ENCODE measurements at regions not wholly inside any gene's neighbourhood (a gene's known extent, or its start where the extent isn't known, plus 50 kb on each side); places are given as distances from the start of the nearest gene placed in this dataset.

DNA sequence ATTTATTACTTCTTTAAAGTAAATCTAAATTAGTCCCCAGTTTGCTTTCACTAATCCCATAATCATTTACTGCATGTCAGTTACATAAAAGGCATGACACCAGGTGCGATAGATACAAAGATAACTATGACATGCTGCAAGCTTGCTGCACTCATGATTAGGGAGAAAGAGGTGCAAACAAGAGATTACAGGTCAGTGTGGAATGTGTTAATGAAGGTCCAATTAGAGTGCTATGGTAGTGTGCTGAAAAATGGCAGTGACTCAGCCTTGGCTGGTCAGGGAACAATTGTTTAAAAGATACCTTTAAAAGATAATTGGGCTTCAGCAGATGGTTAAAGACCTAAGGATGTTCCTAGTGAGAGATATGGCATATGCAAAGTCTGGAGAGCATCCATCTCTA is 352.6 kb upstream of the TGFBR2 start:
- TF ChIP-seq, protein P1, sequence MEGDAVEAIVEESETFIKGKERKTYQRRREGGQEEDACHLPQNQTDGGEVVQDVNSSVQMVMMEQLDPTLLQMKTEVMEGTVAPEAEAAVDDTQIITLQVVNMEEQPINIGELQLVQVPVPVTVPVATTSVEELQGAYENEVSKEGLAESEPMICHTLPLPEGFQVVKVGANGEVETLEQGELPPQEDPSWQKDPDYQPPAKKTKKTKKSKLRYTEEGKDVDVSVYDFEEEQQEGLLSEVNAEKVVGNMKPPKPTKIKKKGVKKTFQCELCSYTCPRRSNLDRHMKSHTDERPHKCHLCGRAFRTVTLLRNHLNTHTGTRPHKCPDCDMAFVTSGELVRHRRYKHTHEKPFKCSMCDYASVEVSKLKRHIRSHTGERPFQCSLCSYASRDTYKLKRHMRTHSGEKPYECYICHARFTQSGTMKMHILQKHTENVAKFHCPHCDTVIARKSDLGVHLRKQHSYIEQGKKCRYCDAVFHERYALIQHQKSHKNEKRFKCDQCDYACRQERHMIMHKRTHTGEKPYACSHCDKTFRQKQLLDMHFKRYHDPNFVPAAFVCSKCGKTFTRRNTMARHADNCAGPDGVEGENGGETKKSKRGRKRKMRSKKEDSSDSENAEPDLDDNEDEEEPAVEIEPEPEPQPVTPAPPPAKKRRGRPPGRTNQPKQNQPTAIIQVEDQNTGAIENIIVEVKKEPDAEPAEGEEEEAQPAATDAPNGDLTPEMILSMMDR (IDR thresholded peaks at IDR 0.05; ENCODE audit: insufficient read depth, low read length, poor library complexity, severe bottlenecking): no peak
- TF ChIP-seq EZH2phosphoT487 (conservative IDR thresholded peaks at IDR 0.05; ENCODE audit: low read length): no peak

All from SU-DHL-6 (cell line).